ENCODE measurements at regions not wholly inside any gene's neighbourhood (a gene's known extent, or its start where the extent isn't known, plus 50 kb on each side); places are given as distances from the start of the nearest gene placed in this dataset.

DNA sequence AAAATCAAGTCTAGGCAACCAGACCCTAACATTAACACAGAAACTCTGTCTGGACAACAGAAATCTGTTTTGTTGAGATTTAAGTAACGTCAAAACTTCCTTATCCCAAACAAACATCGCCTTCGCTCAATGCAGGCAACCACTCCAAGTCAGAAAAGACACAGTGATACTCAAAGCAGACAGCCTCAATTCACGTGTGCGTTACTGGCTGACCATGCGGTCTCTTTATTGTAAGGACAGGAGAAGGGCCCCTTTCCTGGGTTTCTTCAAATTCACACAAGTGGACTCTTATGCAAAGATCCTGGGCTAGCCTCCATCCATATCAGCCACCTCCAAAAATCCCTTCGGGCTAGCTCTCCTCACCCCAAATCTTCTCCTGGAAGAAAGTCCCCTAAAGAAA, 467.7 kb downstream of the SOX9 start:
- H3K27me3 Mint-ChIP-seq = peaks cover 39% of the 10 kb centered on the region
- POLR2A ChIA-PET = no interaction called here

DNA sequence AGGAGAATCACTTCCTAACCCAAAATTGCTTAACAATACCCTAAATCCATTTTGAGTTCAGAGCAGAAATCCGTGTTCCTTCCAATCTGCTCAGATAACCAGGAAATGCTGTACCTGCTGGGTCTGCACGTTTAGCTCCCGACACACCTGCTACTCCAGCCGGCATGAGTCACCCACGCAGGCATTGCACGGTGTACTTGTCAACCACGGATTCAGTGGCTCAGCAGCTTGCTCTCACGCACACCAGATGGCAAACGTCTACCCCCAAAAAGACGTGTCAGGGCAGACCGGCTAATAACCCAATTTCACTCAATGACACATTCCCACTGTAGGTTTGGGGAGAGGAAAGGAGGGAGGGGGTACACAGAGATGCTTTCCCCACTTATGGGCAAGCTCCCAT, 468.1 kb downstream of the SOX9 start:
- intact Hi-C loops (cut with micrococcal nuclease) = no loop called here
- ChIA-PET POLR2A (no interaction called here), CTCF (interaction anchor here (1.0 to 2.1 kb wide), 4 partner anchors 29 to 139 kb away, joined by 3 to 7 read pairs (median 6); no protein-coding TSS in a partner anchor)
- Mint-ChIP-seq H3K36me3 (ENCODE audit: low read depth) (no peaks in the 10 kb centered on the region), H3K9me3 (no peaks in the 10 kb centered on the region), H3K4me3 (no peak overlapping the region), H3K27ac (no peak overlapping the region), H3K4me1 (ENCODE audit: low read depth) (peaks cover 18% of the 10 kb centered on the region), H3K27me3 (peaks cover 41% of the 10 kb centered on the region)
- DNase-seq (peak; percentile 7), ATAC-seq (no peak)
- TF ChIP-seq CTCF (IDR thresholded peaks at IDR 0.05) = no peak

More for the DNA sequence above, 467.7 kb downstream of the SOX9 start:
- intact Hi-C loops (cut with micrococcal nuclease) = no loop called here
- no peak for TF ChIP-seq CTCF (IDR thresholded peaks at IDR 0.05)
- ATAC-seq = no peak
- no peaks in the 10 kb centered on the region for H3K36me3 Mint-ChIP-seq (ENCODE audit: low read depth)
- peaks cover 18% of the 10 kb centered on the region for H3K4me1 Mint-ChIP-seq (ENCODE audit: low read depth)
- CTCF ChIA-PET = interaction anchor here (1.0 to 2.1 kb wide), 4 partner anchors 29 to 139 kb away, joined by 3 to 7 read pairs (median 6); no protein-coding TSS in a partner anchor
- H3K9me3 Mint-ChIP-seq = no peaks in the 10 kb centered on the region
- no peak overlapping the region for H3K27ac Mint-ChIP-seq
- no peak for DNase-seq
- no peak overlapping the region for H3K4me3 Mint-ChIP-seq

- no peaks in the 10 kb centered on the region for H3K9me3 Mint-ChIP-seq
- peaks cover 45% of the 10 kb centered on the region for H3K27me3 Mint-ChIP-seq
- H3K4me3 Mint-ChIP-seq = no peak overlapping the region
- CTCF ChIA-PET = no interaction called here
- POLR2A ChIA-PET = no interaction called here
- peaks cover 18% of the 10 kb centered on the region for H3K4me1 Mint-ChIP-seq (ENCODE audit: low read depth)
- no peaks in the 10 kb centered on the region for H3K36me3 Mint-ChIP-seq (ENCODE audit: low read depth)
- intact Hi-C loops (cut with micrococcal nuclease) = no loop called here
- H3K27ac Mint-ChIP-seq = no peak overlapping the region
- no peak for TF ChIP-seq CTCF (IDR thresholded peaks at IDR 0.05)
- DNase-seq (no peak), ATAC-seq (no peak)
Observed at GRCh38 chr17:72590382-72590781, 469.6 kb downstream of the SOX9 start.

- ChIA-PET CTCF (interaction anchor here (1.2 to 1.5 kb wide), 2 partner anchors 31 to 138 kb away, joined by 3 to 5 read pairs; no protein-coding TSS in a partner anchor), POLR2A (interaction anchor here (1.7 kb wide), 1 partner anchor 10 kb away, joined by 4 read pairs; no protein-coding TSS in a partner anchor)
- intact Hi-C loops (cut with micrococcal nuclease) = no loop called here
- H3K4me1 Mint-ChIP-seq (ENCODE audit: low read depth) = peaks cover 18% of the 10 kb centered on the region
- no peak for TF ChIP-seq CTCF (IDR thresholded peaks at IDR 0.05)
- no peak overlapping the region for H3K27ac Mint-ChIP-seq
- peaks cover 47% of the 10 kb centered on the region for H3K27me3 Mint-ChIP-seq
- no peak for DNase-seq
- H3K36me3 Mint-ChIP-seq (ENCODE audit: low read depth) = no peaks in the 10 kb centered on the region
- H3K4me3 Mint-ChIP-seq = peak overlapping the region; percentile 66
- no peaks in the 10 kb centered on the region for H3K9me3 Mint-ChIP-seq
- ATAC-seq = no peak
Observed at GRCh38 chr17:72590882-72591281, 470.1 kb downstream of the SOX9 start.

DNA sequence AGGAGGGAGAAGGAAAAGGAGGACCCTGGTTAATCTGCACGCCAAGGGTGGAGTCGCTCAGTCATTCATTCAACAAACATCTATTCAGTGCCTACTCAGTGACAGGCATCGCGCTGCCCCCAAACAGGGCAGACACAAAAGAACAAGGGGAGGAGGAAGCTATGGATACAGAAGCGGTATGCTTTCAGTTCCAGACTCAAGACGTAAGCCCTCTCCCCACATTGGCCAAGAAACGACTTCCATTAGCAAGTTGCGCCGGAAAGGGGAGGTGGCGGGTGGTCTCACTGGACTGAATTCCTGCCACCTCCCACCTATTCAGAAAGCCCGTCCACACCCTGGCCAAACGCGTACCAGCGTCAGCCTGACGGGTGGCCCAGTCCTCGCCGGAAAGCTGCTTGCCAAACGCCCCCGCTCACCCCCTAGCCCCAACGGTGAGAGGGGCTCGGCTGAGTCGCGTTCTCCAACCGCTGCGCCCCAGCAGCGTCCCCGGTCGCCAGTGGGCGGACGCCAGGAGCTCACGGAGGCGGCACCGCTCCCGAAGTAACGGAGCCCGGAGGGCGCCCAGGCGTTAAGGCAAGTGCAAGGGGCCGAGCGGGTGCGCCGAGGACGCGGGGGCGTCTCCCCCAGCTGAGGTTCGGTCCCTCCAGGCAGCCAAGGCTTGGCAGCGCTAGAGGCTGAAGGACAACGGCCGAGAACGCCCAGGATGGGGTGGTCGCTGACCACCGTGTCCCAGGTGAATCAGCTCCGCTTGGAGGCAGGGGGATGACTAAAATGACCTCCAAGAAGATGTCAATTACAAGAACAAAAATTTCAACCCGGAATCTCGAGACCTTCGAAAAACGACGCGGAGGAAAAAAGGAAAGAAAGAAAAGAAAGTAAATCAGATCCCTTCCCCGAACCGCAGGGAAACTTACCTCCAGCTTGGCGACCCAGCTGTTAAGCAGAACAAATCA, 470.7 kb downstream of the SOX9 start:
- no peaks in the 10 kb centered on the region for H3K36me3 Mint-ChIP-seq (ENCODE audit: low read depth)
- no peaks in the 10 kb centered on the region for H3K9me3 Mint-ChIP-seq
- ChIA-PET POLR2A (interaction anchor here (1.3 to 1.7 kb wide), 2 partner anchors 11 to 14 kb away, joined by 3 to 4 read pairs; no protein-coding TSS in a partner anchor), CTCF (interaction anchor here (0.9 to 1.5 kb wide), 6 partner anchors 11 to 137 kb away, joined by 3 to 6 read pairs (median 4); no protein-coding TSS in a partner anchor)
- peaks cover 46% of the 10 kb centered on the region for H3K27me3 Mint-ChIP-seq
- TF ChIP-seq CTCF (IDR thresholded peaks at IDR 0.05) = no peak
- peaks cover 18% of the 10 kb centered on the region for H3K4me1 Mint-ChIP-seq (ENCODE audit: low read depth)
- ATAC-seq (peak; percentile 22), DNase-seq (peak; percentile 28)
- H3K27ac Mint-ChIP-seq = no peak overlapping the region
- intact Hi-C loops (cut with micrococcal nuclease) = no loop called here
- peak overlapping the region; percentile 66 for H3K4me3 Mint-ChIP-seq

Measured in activated CD8-positive, alpha-beta T cell treated with anti-CD3 and anti-CD28 coated beads for 36 hours (primary cell).